ENCODE measurements at regions not wholly inside any gene's neighbourhood (a gene's known extent, or its start where the extent isn't known, plus 50 kb on each side); places are given as distances from the start of the nearest gene placed in this dataset.

DNA sequence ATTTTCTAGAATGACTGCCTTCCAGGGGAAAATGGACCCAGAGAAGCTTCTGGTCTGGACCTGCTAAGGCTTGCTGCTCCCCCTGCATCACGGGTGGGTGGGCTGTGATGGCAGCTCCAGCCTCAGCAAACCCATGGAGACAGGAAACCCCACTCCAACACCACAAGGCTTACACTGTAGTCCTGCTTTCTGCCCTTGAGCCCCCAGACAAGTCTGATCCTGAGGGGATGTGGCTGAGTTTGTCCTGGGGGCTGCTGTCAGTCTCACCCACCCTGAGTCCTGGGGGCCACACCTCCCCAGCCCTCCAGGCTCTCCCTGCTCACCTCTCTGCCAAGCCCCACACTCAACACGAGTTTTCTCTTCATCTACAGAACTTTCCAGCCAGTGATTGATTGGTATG, 279.4 kb downstream of the EIPR1 start:
- no peak overlapping the region for H2AFZ ChIP-seq (ENCODE audit: low read depth, low read length)
- no peak overlapping the region for H3K23ac ChIP-seq (ENCODE audit: low read length in 2 of 2)
- no peaks in the 10 kb centered on the region for H3K36me3 ChIP-seq (ENCODE audit: control insufficient read depth in 1 of 2, insufficient read depth in 2 of 2, low read depth in 1 of 2, low read length in 2 of 2)
- no peak for DNase-seq
- H2BK12ac ChIP-seq (ENCODE audit: low read length in 2 of 2): no peak overlapping the region
- H4K91ac ChIP-seq (ENCODE audit: low read length): no peak overlapping the region
- no peaks in the 10 kb centered on the region for H3K79me1 ChIP-seq (replicated peaks; ENCODE audit: low read length, poor library complexity, severe bottlenecking)
- no peaks in the 10 kb centered on the region for H3K9me3 ChIP-seq (ENCODE audit: control insufficient read depth, low read length)
- H3K27me3 ChIP-seq (ENCODE audit: control insufficient read depth in 1 of 2, insufficient read depth in 1 of 2, low read length in 2 of 2): peaks cover 0 to 5% of the 10 kb centered on the region in 2 experiments
- H3K27ac ChIP-seq (ENCODE audit: low read length, poor library complexity, severe bottlenecking): no peak overlapping the region
- H3K14ac ChIP-seq (ENCODE audit: low read length in 2 of 2): no peak overlapping the region
- H2BK5ac ChIP-seq (ENCODE audit: low read depth, low read length, poor library complexity, severe bottlenecking): no peak overlapping the region
- H3K4ac ChIP-seq (ENCODE audit: low read depth in 1 of 2, low read length in 2 of 2): no peak overlapping the region
- H4K8ac ChIP-seq (ENCODE audit: low read length): no peak overlapping the region
- no peaks in the 10 kb centered on the region for H3K4me1 ChIP-seq (ENCODE audit: control insufficient read depth, insufficient read depth, low read depth, low read length)
- H3K18ac ChIP-seq (ENCODE audit: low read depth in 1 of 2, low read length in 2 of 2): no peak overlapping the region
- no peak overlapping the region for H3K4me2 ChIP-seq (ENCODE audit: low read length, poor library complexity, severe bottlenecking)
- no peak overlapping the region for H3K4me3 ChIP-seq (ENCODE audit: insufficient read depth in 1 of 2, low read depth in 1 of 2, low read length in 2 of 2)
- no peak overlapping the region for H3K9ac ChIP-seq (ENCODE audit: low read length)
- H2BK120ac ChIP-seq (ENCODE audit: low read depth, low read length): no peak overlapping the region
- no peak overlapping the region for H2BK15ac ChIP-seq (ENCODE audit: low read depth, poor library complexity, severe bottlenecking)
- 37% methylated on average over 2 of the region's 2 CpGs for WGBS
- no peak overlapping the region for H2AK5ac ChIP-seq (ENCODE audit: low read length, severe bottlenecking)

- H3K79me1 ChIP-seq (replicated peaks; ENCODE audit: low read length, poor library complexity, severe bottlenecking): no peaks in the 10 kb centered on the region
- H2AFZ ChIP-seq (ENCODE audit: low read depth, low read length): no peak overlapping the region
- H3K9ac ChIP-seq (ENCODE audit: low read length): no peak overlapping the region
- no peak overlapping the region for H3K4me2 ChIP-seq (ENCODE audit: low read length, poor library complexity, severe bottlenecking)
- no peak overlapping the region for H3K23ac ChIP-seq (ENCODE audit: low read length in 2 of 2)
- H2BK5ac ChIP-seq (ENCODE audit: low read depth, low read length, poor library complexity, severe bottlenecking): no peak overlapping the region
- H4K91ac ChIP-seq (ENCODE audit: low read length): no peak overlapping the region
- 88% methylated on average over 9 of the region's 9 CpGs for WGBS
- no peak overlapping the region for H2BK12ac ChIP-seq (ENCODE audit: low read length in 2 of 2)
- H3K9me3 ChIP-seq (ENCODE audit: control insufficient read depth, low read length): no peaks in the 10 kb centered on the region
- no peaks in the 10 kb centered on the region for H3K36me3 ChIP-seq (ENCODE audit: control insufficient read depth in 1 of 2, insufficient read depth in 2 of 2, low read depth in 1 of 2, low read length in 2 of 2)
- H3K27ac ChIP-seq (ENCODE audit: low read length, poor library complexity, severe bottlenecking): no peak overlapping the region
- H4K8ac ChIP-seq (ENCODE audit: low read length): no peak overlapping the region
- H3K4me3 ChIP-seq (ENCODE audit: insufficient read depth in 1 of 2, low read depth in 1 of 2, low read length in 2 of 2): no peak overlapping the region
- no peak overlapping the region for H3K18ac ChIP-seq (ENCODE audit: low read depth in 1 of 2, low read length in 2 of 2)
- no peaks in the 10 kb centered on the region for H3K4me1 ChIP-seq (ENCODE audit: control insufficient read depth, insufficient read depth, low read depth, low read length)
- no peak overlapping the region for H3K14ac ChIP-seq (ENCODE audit: low read length in 2 of 2)
- H2BK15ac ChIP-seq (ENCODE audit: low read depth, poor library complexity, severe bottlenecking): no peak overlapping the region
- H2AK5ac ChIP-seq (ENCODE audit: low read length, severe bottlenecking): no peak overlapping the region
- peaks cover 0 to 5% of the 10 kb centered on the region in 2 experiments for H3K27me3 ChIP-seq (ENCODE audit: control insufficient read depth in 1 of 2, insufficient read depth in 1 of 2, low read length in 2 of 2)
- no peak overlapping the region for H2BK120ac ChIP-seq (ENCODE audit: low read depth, low read length)
- no peak overlapping the region for H3K4ac ChIP-seq (ENCODE audit: low read depth in 1 of 2, low read length in 2 of 2)
- DNase-seq: no peak
These were observed 279.8 kb downstream of the EIPR1 start for GRCh38 chr2:3097804-3098203.

DNA sequence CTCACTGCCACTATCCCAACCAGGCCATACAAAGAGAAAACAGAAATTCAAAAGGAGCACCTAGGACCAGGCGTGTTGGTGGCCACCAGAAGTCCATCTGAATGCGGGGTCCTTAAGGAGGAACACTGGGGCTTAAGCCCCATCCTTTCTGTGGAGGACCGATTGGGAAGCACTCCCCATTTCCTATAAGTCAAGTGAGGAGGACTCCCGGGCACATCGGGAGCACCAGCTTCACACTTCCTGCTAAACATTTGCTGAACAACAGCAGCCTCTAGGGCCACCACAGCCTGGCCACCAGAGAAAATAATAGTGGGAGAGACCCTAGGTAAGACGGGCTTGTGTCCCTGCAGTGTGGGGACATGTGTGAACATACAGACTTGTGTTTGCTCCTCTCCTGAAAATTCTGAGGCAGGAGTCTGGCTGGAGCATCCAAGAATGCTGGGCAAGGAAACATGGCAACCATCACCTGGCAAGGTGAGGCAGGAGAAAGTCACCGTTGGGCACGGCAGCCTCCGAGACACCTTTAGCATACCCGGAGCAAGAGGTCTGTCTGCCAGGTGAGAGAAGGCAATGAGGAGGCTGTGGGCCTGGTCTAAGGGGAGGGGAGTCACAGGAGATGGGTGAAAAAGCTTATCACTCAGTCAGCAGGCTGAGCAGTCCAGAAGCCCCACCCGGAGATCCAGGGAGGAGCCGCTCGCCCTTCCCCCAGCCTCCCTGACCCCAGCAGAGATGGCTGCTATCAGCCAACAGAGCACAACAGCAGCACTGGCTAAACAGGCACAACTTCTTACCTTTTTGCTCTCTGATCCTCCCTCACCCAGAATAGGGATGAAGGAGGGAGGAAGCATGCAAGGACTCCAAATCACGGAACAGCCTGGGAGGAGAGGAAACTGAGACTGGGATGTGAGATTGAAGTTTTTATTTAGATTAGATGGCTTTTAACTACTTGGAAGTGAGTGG, 282.3 kb downstream of the EIPR1 start:
- no peak for DNase-seq
- Histone ChIP-seq H3K9ac (ENCODE audit: low read length) (no peak overlapping the region), H2BK5ac (ENCODE audit: low read depth, low read length, poor library complexity, severe bottlenecking) (no peak overlapping the region), H3K4ac (ENCODE audit: low read depth in 1 of 2, low read length in 2 of 2) (no peak overlapping the region), H2BK15ac (ENCODE audit: low read depth, poor library complexity, severe bottlenecking) (no peak overlapping the region), H4K8ac (ENCODE audit: low read length) (no peak overlapping the region), H3K9me3 (ENCODE audit: control insufficient read depth, low read length) (peaks cover 6% of the 10 kb centered on the region), H3K23ac (ENCODE audit: low read length in 2 of 2) (no peak overlapping the region), H4K91ac (ENCODE audit: low read length) (no peak overlapping the region), H3K4me2 (ENCODE audit: low read length, poor library complexity, severe bottlenecking) (no peak overlapping the region), H3K14ac (ENCODE audit: low read length in 2 of 2) (no peak overlapping the region), H3K4me1 (ENCODE audit: control insufficient read depth, insufficient read depth, low read depth, low read length) (no peaks in the 10 kb centered on the region), H2AK5ac (ENCODE audit: low read length, severe bottlenecking) (no peak overlapping the region), H2AFZ (ENCODE audit: low read depth, low read length) (no peak overlapping the region), H2BK120ac (ENCODE audit: low read depth, low read length) (no peak overlapping the region), H3K27me3 (ENCODE audit: control insufficient read depth in 1 of 2, insufficient read depth in 1 of 2, low read length in 2 of 2) (peaks cover 0 to under 1% of the 10 kb centered on the region in 2 experiments), H3K36me3 (ENCODE audit: control insufficient read depth in 1 of 2, insufficient read depth in 2 of 2, low read depth in 1 of 2, low read length in 2 of 2) (no peaks in the 10 kb centered on the region), H3K79me1 (replicated peaks; ENCODE audit: low read length, poor library complexity, severe bottlenecking) (no peaks in the 10 kb centered on the region), H3K27ac (ENCODE audit: low read length, poor library complexity, severe bottlenecking) (no peak overlapping the region), H3K18ac (ENCODE audit: low read depth in 1 of 2, low read length in 2 of 2) (no peak overlapping the region), H2BK12ac (ENCODE audit: low read length in 2 of 2) (no peak overlapping the region), H3K4me3 (ENCODE audit: insufficient read depth in 1 of 2, low read depth in 1 of 2, low read length in 2 of 2) (no peak overlapping the region)
- 74% methylated on average over 10 of the region's 14 CpGs for WGBS

GRCh38 chr2:3094318-3094717, 283.3 kb downstream of the EIPR1 start:
- H3K4ac ChIP-seq (ENCODE audit: low read depth in 1 of 2, low read length in 2 of 2): no peak overlapping the region
- no peak for DNase-seq

More at GRCh38 chr2:3094318-3094717, 283.3 kb downstream of the EIPR1 start:
- H3K23ac ChIP-seq (ENCODE audit: low read length in 2 of 2): no peak overlapping the region
- H3K18ac ChIP-seq (ENCODE audit: low read depth in 1 of 2, low read length in 2 of 2): no peak overlapping the region
- no peak overlapping the region for H2AFZ ChIP-seq (ENCODE audit: low read depth, low read length)
- H2BK12ac ChIP-seq (ENCODE audit: low read length in 2 of 2): no peak overlapping the region
- no peak overlapping the region for H3K27ac ChIP-seq (ENCODE audit: low read length, poor library complexity, severe bottlenecking)
- H3K4me2 ChIP-seq (ENCODE audit: low read length, poor library complexity, severe bottlenecking): no peak overlapping the region
- H3K4me1 ChIP-seq (ENCODE audit: control insufficient read depth, insufficient read depth, low read depth, low read length): no peaks in the 10 kb centered on the region
- H3K14ac ChIP-seq (ENCODE audit: low read length in 2 of 2): no peak overlapping the region
- no peak overlapping the region for H4K91ac ChIP-seq (ENCODE audit: low read length)
- no CpG with 5 or more reads among the region's 1 CpG for WGBS
- no peak overlapping the region for H2AK5ac ChIP-seq (ENCODE audit: low read length, severe bottlenecking)
- no peak overlapping the region for H2BK120ac ChIP-seq (ENCODE audit: low read depth, low read length)
- no peak overlapping the region for H4K8ac ChIP-seq (ENCODE audit: low read length)
- H3K36me3 ChIP-seq (ENCODE audit: control insufficient read depth in 1 of 2, insufficient read depth in 2 of 2, low read depth in 1 of 2, low read length in 2 of 2): no peaks in the 10 kb centered on the region
- H3K79me1 ChIP-seq (replicated peaks; ENCODE audit: low read length, poor library complexity, severe bottlenecking): no peaks in the 10 kb centered on the region
- H3K9ac ChIP-seq (ENCODE audit: low read length): no peak overlapping the region
- peaks cover 15% of the 10 kb centered on the region for H3K9me3 ChIP-seq (ENCODE audit: control insufficient read depth, low read length)
- H3K4me3 ChIP-seq (ENCODE audit: insufficient read depth in 1 of 2, low read depth in 1 of 2, low read length in 2 of 2): no peak overlapping the region
- no peaks in the 10 kb centered on the region for H3K27me3 ChIP-seq (ENCODE audit: control insufficient read depth in 1 of 2, insufficient read depth in 1 of 2, low read length in 2 of 2)
- H2BK15ac ChIP-seq (ENCODE audit: low read depth, poor library complexity, severe bottlenecking): no peak overlapping the region
- H2BK5ac ChIP-seq (ENCODE audit: low read depth, low read length, poor library complexity, severe bottlenecking): no peak overlapping the region

Measured in mesenchymal stem cell (in vitro differentiated cells and primary cell).